GM23338 (cell line): ENCODE measurements at regions not wholly inside any gene's neighbourhood (a gene's known extent, or its start where the extent isn't known, plus 50 kb on each side); places are given as distances from the start of the nearest gene placed in this dataset.

ENCODE experiments used
- ATAC-seq: fragments of 200-7000 bp; cut with Tn5 transposase; 3 replicates; pipeline ENCODE4 v1.9.1; 2020
- DNase-seq: peaks from one replicate; pipeline ENCODE4 v3.0.0-alpha.2; 2015; ENCODE audit warnings: low spot score
- H2AFZ ChIP-seq: fragments of 200-600 bp; sonication (generic); 2 replicates; pipeline ENCODE4 v1.8.0; 2016; ENCODE audit warnings: antibody characterized with exemption, mild to moderate bottlenecking, moderate library complexity
- H3F3A ChIP-seq: fragments of 200-600 bp; sonication (generic); replicated peaks from 2 replicates; pipeline ENCODE4 v1.8.0; 2017; ENCODE audit warnings: antibody characterized with exemption, mixed run types, low read depth
- H3K27ac ChIP-seq: fragments of 200-600 bp; sonication (generic); 2 replicates; pipeline ENCODE4 v1.6.1; 2016; ENCODE audit warnings: low read depth
- H3K27me3 ChIP-seq: fragments of 200-600 bp; sonication (generic); 2 replicates; pipeline ENCODE4 v1.8.0; 2016; ENCODE audit warnings: mild to moderate bottlenecking, mixed run types, moderate library complexity; ENCODE audit not compliant: insufficient read depth
- H3K36me3 ChIP-seq: fragments of 200-600 bp; sonication (generic); 2 replicates; pipeline ENCODE4 v1.8.0; 2016; ENCODE audit warnings: mild to moderate bottlenecking; ENCODE audit not compliant: insufficient read depth
- H3K4me1 ChIP-seq: fragments of 200-600 bp; sonication (generic); 2 replicates; pipeline ENCODE4 v1.8.0; 2016; ENCODE audit warnings: mild to moderate bottlenecking, moderate library complexity; ENCODE audit not compliant: insufficient read depth
- H3K4me2 ChIP-seq: fragments of 200-600 bp; sonication (generic); 2 replicates; pipeline ENCODE4 v1.7.1; 2017; ENCODE audit warnings: mixed run types
- H3K4me3 ChIP-seq: fragments of 200-600 bp; sonication (generic); 2 replicates; pipeline ENCODE4 v1.6.1; 2016; ENCODE audit warnings: mixed run types
- H3K79me2 ChIP-seq: fragments of 200-600 bp; sonication (generic); replicated peaks from 2 replicates; pipeline ENCODE4 v1.8.0; 2017; ENCODE audit warnings: mild to moderate bottlenecking; ENCODE audit not compliant: insufficient read depth
- H3K9me2 ChIP-seq: fragments of 200-600 bp; sonication (generic); 2 replicates; pipeline ENCODE4 v1.8.0; 2017; ENCODE audit not compliant: insufficient read depth
- H4K20me1 ChIP-seq: fragments of 200-600 bp; sonication (generic); replicated peaks from 2 replicates; pipeline ENCODE4 v1.8.0; 2017; ENCODE audit warnings: mild to moderate bottlenecking; ENCODE audit not compliant: insufficient read depth
- H3K27ac Mint-ChIP-seq: 2 replicates; pipeline ENCODE4 v1.8.0; 2020; ENCODE audit warnings: inconsistent platforms, mild to moderate bottlenecking, moderate library complexity, mixed read lengths
- H3K27me3 Mint-ChIP-seq: 3 replicates; pipeline ENCODE4 v1.8.0; 2022; ENCODE audit warnings: low read depth, mild to moderate bottlenecking, moderate library complexity, mixed read lengths, inconsistent platforms; ENCODE audit not compliant: insufficient read depth, poor library complexity
- H3K36me3 Mint-ChIP-seq: 3 replicates; pipeline ENCODE4 v1.8.0; 2021; ENCODE audit warnings: low read depth, mild to moderate bottlenecking, inconsistent platforms, moderate library complexity, mixed read lengths
- H3K4me1 Mint-ChIP-seq: 3 replicates; pipeline ENCODE4 v1.8.0; 2020; ENCODE audit warnings: mild to moderate bottlenecking, inconsistent platforms, mixed read lengths
- H3K4me3 Mint-ChIP-seq: 3 replicates; pipeline ENCODE4 v1.8.0; 2021; ENCODE audit warnings: moderate library complexity, mild to moderate bottlenecking, inconsistent platforms, mixed read lengths
- H3K9me3 Mint-ChIP-seq: 3 replicates; pipeline ENCODE4 v1.8.0; 2020; ENCODE audit warnings: moderate library complexity, mild to moderate bottlenecking, inconsistent platforms, mixed read lengths
- ETS1 ChIP-seq: IDR thresholded peaks from 2 replicates; pipeline ENCODE4 v1.6.1; 2016; ENCODE audit warnings: antibody characterized with exemption
- EZH2 ChIP-seq: fragments of 200-600 bp; sonication (generic); IDR thresholded peaks from one replicate; pipeline ENCODE4 v1.8.0; 2017; ENCODE audit warnings: antibody characterized with exemption, mild to moderate bottlenecking, low read depth; ENCODE audit not compliant: unreplicated experiment
- EZH2phosphoT487 ChIP-seq: fragments of 200-600 bp; sonication (generic); IDR thresholded peaks from one replicate; pipeline ENCODE4 v1.8.1; 2018; ENCODE audit warnings: antibody characterized with exemption; ENCODE audit not compliant: unreplicated experiment
- JUNB ChIP-seq: IDR thresholded peaks from one replicate; pipeline ENCODE4 v1.6.1; 2016; ENCODE audit warnings: antibody characterized with exemption; ENCODE audit not compliant: unreplicated experiment
- POLR2AphosphoS5 ChIP-seq: IDR thresholded peaks from 2 replicates; pipeline ENCODE4 v1.6.1; 2016; ENCODE audit warnings: antibody characterized with exemption, low read depth
- STAT1 ChIP-seq: IDR thresholded peaks from one replicate; pipeline ENCODE4 v1.6.1; 2016; ENCODE audit warnings: antibody characterized with exemption; ENCODE audit not compliant: unreplicated experiment
- ZNF114 ChIP-seq: fragments of 250-450 bp; sonication (Bioruptor Pico); IDR thresholded peaks from 2 replicates; pipeline ENCODE4 v1.5.0; 2020; ENCODE audit warnings: mild to moderate bottlenecking, moderate library complexity
- ZNF331 ChIP-seq: fragments of 250-450 bp; sonication (Bioruptor Pico); IDR thresholded peaks from 2 replicates; pipeline ENCODE4 v1.5.0; 2020; ENCODE audit warnings: low read depth, mild to moderate bottlenecking, moderate library complexity
- ZNF462 ChIP-seq: fragments of 250-450 bp; sonication (Bioruptor Pico); IDR thresholded peaks from 2 replicates; pipeline ENCODE4 v1.5.0; 2020; ENCODE audit warnings: mild to moderate bottlenecking, moderate library complexity

- Histone ChIP-seq H3F3A (no peaks in the 10 kb centered on the region), H3K4me2 (no peak overlapping the region), H3K36me3 (no peaks in the 10 kb centered on the region), H3K79me2 (no peaks in the 10 kb centered on the region), H3K4me3 (no peak overlapping the region), H4K20me1 (no peaks in the 10 kb centered on the region), H3K27me3 (no peaks in the 10 kb centered on the region), H3K9me2 (no peaks in the 10 kb centered on the region), H3K27ac (no peak overlapping the region), H3K4me1 (no peaks in the 10 kb centered on the region), H2AFZ (no peak overlapping the region)
- no peaks in the 10 kb centered on the region for H3K27me3 Mint-ChIP-seq
- H3K36me3 Mint-ChIP-seq = no peaks in the 10 kb centered on the region
- ATAC-seq (no peak), DNase-seq (no peak)
- no peaks in the 10 kb centered on the region for H3K4me1 Mint-ChIP-seq
- no peak overlapping the region for H3K4me3 Mint-ChIP-seq
- H3K9me3 Mint-ChIP-seq = no peaks in the 10 kb centered on the region
- no peak for TF ChIP-seq EZH2phosphoT487
- no peak overlapping the region for H3K27ac Mint-ChIP-seq
Measured at GRCh38 chr9:119829186-119829585, 460.0 kb upstream of the BRINP1 start.

GRCh38 chr9:119827526-119827925 is 458.3 kb upstream of the BRINP1 start:
- no peak for DNase-seq
- Histone ChIP-seq H3K4me1 (no peaks in the 10 kb centered on the region), H2AFZ (no peak overlapping the region), H3K4me2 (no peak overlapping the region), H3K79me2 (no peaks in the 10 kb centered on the region), H3F3A (no peaks in the 10 kb centered on the region), H3K27ac (no peak overlapping the region), H3K36me3 (no peaks in the 10 kb centered on the region), H3K9me2 (no peaks in the 10 kb centered on the region), H3K4me3 (no peak overlapping the region), H3K27me3 (no peaks in the 10 kb centered on the region), H4K20me1 (no peaks in the 10 kb centered on the region)
- no peak for TF ChIP-seq ETS1
- no peak for TF ChIP-seq POLR2AphosphoS5
- TF ChIP-seq EZH2phosphoT487 = no peak
- no peak for TF ChIP-seq ZNF462 (CRISPR knock-in tag)
- no peak for TF ChIP-seq ZNF331 (CRISPR knock-in tag)
- TF ChIP-seq JUNB = no peak
- no peak for TF ChIP-seq STAT1
- no peak for TF ChIP-seq EZH2
- TF ChIP-seq ZNF114 (CRISPR knock-in tag) = no peak
- H3K27me3 Mint-ChIP-seq = no peaks in the 10 kb centered on the region
- no peaks in the 10 kb centered on the region for H3K9me3 Mint-ChIP-seq
- H3K4me3 Mint-ChIP-seq = no peak overlapping the region
- no peak overlapping the region for H3K27ac Mint-ChIP-seq
- no peaks in the 10 kb centered on the region for H3K4me1 Mint-ChIP-seq
- no peak for ATAC-seq
- no peaks in the 10 kb centered on the region for H3K36me3 Mint-ChIP-seq
